ENCODE measurements at regions not wholly inside any gene's neighbourhood (a gene's known extent, or its start where the extent isn't known, plus 50 kb on each side); places are given as distances from the start of the nearest gene placed in this dataset.

GRCh38 chr7:25482631-25483030 is 254.3 kb upstream of the NPVF start:
- no peak overlapping the region for H3K9ac ChIP-seq (replicated peaks; ENCODE audit: extremely low read depth, insufficient read depth, low read length)
- CTCF ChIA-PET: no interaction called here
- intact Hi-C loops (cut with micrococcal nuclease) (no loop called here), dilution Hi-C loops (cut with MboI; ENCODE audit: extremely low pct_ligation_motif_present, low sequenced_read_pairs) (no loop called here)
- no peaks in the 10 kb centered on the region for H3K27me3 ChIP-seq (ENCODE audit: control insufficient read depth in 2 of 2, insufficient read depth in 2 of 2, low read length in 2 of 2)
- H3K9me1 ChIP-seq (replicated peaks; ENCODE audit: control insufficient read depth, extremely low read depth, insufficient read depth, low read length): no peaks in the 10 kb centered on the region
- H3K4me2 ChIP-seq (ENCODE audit: insufficient read depth, low read length): no peak overlapping the region
- no TSS peak for BruUV-seq (replicated peaks)
- no peaks in the 10 kb centered on the region for H3K79me2 ChIP-seq (ENCODE audit: control insufficient read depth, insufficient read depth, low read length)
- DNase-seq (ENCODE audit: low read depth, low spot score) (no peak), FAIRE-seq (no peak)
- no peaks in the 10 kb centered on the region for H4K20me1 ChIP-seq (replicated peaks; ENCODE audit: control insufficient read depth, extremely low read depth, insufficient read depth, low read length)
- H3K4me3 ChIP-seq (replicated peaks in 1 of 3; ENCODE audit: insufficient read depth in 1 of 3, low read depth in 1 of 3, low read length in 3 of 3): no peak overlapping the region
- POLR2A ChIA-PET: no interaction called here
- no peaks in the 10 kb centered on the region for H3K36me3 ChIP-seq (ENCODE audit: control insufficient read depth in 2 of 2, extremely low read depth in 1 of 2, insufficient read depth in 2 of 2, low read length in 2 of 2)
- no peak overlapping the region for H3K27ac ChIP-seq (ENCODE audit: insufficient read depth, low read depth, low read length)
- TF ChIP-seq EZH2 (IDR thresholded peaks at IDR 0.05; ENCODE audit: borderline replicate concordance, low read depth, low read length, severe bottlenecking) (no peak), GATA2 (IDR thresholded peaks at IDR 0.05; ENCODE audit: insufficient read depth, insufficient read length, low read depth, low read length) (no peak), POLR2AphosphoS5 (IDR thresholded peaks at IDR 0.05; ENCODE audit: insufficient read depth, low read depth, low read length) (no peak), FOS (IDR thresholded peaks at IDR 0.05; ENCODE audit: borderline replicate concordance, insufficient read depth, low read length) (no peak), CTCF (IDR thresholded peaks at IDR 0.05; ENCODE audit: extremely low read depth in 1 of 2, insufficient read depth in 1 of 2, low read depth in 1 of 2, low read length in 2 of 2) (no peak), MAX (IDR thresholded peaks at IDR 0.05; ENCODE audit: insufficient read depth, insufficient read length) (no peak), MYC (IDR thresholded peaks at IDR 0.05; ENCODE audit: low read depth, low read length) (no peak), JUN (IDR thresholded peaks at IDR 0.05; ENCODE audit: borderline replicate concordance, insufficient read depth, insufficient read length, low read depth) (no peak), POLR2A (IDR thresholded peaks at IDR 0.05; ENCODE audit: low read depth, low read length) (no peak)
- H2AFZ ChIP-seq (ENCODE audit: low read depth, low read length): no peak overlapping the region
- H3K4me1 ChIP-seq (ENCODE audit: control insufficient read depth, extremely low read depth, insufficient read depth, low read length): no peaks in the 10 kb centered on the region
- no peaks in the 10 kb centered on the region for H3K9me3 ChIP-seq (replicated peaks; ENCODE audit: control insufficient read depth, insufficient read depth, low read length)
